Panc1 (cell line): ENCODE measurements at regions not wholly inside any gene's neighbourhood (a gene's known extent, or its start where the extent isn't known, plus 50 kb on each side); places are given as distances from the start of the nearest gene placed in this dataset.

Experiments
- ATAC-seq: fragments of 200-7000 bp; cut with Tn5 transposase; 2 replicates; pipeline ENCODE4 v1.9.1; 2020; ENCODE audit warnings: mild to moderate bottlenecking, moderate library complexity
- BruUV-seq: library from RNA; stranded (reverse); fragments of 400-500 nt; replicated peaks from 2 replicates; lab custom pipeline; 2021; lab: Mats Ljungman, UMichigan
- CTCF ChIA-PET: fragments of 300-600 bp; sonication (Branson Sonifier 250); formaldehyde crosslinking; loops from one replicate; lab custom pipeline; 2022; ENCODE audit warnings: antibody characterized with exemption; lab: Charles Lee
- POLR2A ChIA-PET: fragments of 300-600 bp; sonication (Branson Sonifier 250); formaldehyde crosslinking; loops from one replicate; lab custom pipeline; 2022; ENCODE audit warnings: antibody characterized with exemption; lab: Charles Lee
- DNase-seq: peaks from one replicate; pipeline ENCODE4 v3.0.0-alpha.2; 2010; ENCODE audit warnings: low read depth, low spot score
- H3K27ac ChIP-seq: 2 replicates; pipeline ENCODE4 v1.5.1; 2011; ENCODE audit warnings: mild to moderate bottlenecking, low read length, inconsistent platforms
- H3K27me3 ChIP-seq: fragments of 200-500 bp; sonication (Bioruptor generic); 2 replicates; pipeline ENCODE4 v1.6.0; 2014; ENCODE audit warnings: low read length, inconsistent platforms; ENCODE audit not compliant: control insufficient read depth, insufficient read depth
- H3K36me3 ChIP-seq: fragments of 200-500 bp; sonication (Bioruptor generic); 2 replicates; pipeline ENCODE4 v1.5.1; 2014; ENCODE audit warnings: inconsistent platforms, mild to moderate bottlenecking, low read length, moderate library complexity; ENCODE audit not compliant: control insufficient read depth, insufficient read depth
- H3K4me1 ChIP-seq: 2 replicates; pipeline ENCODE4 v1.5.1; 2011; ENCODE audit warnings: inconsistent platforms, mild to moderate bottlenecking, low read length, moderate library complexity; ENCODE audit not compliant: control insufficient read depth, insufficient read depth
- H3K4me3 ChIP-seq, 2 experiments: 2 replicates each; pipeline ENCODE4 v1.5.1; 2011 to 2012; ENCODE audit warnings: low read depth in 2 of 2, low read length in 2 of 2, mild to moderate bottlenecking in 2 of 2, inconsistent platforms in 1 of 2, moderate library complexity in 1 of 2
- H3K9me3 ChIP-seq: fragments of 200-500 bp; sonication (Bioruptor generic); 2 replicates; pipeline ENCODE4 v1.5.1; 2014; ENCODE audit warnings: low read depth, mild to moderate bottlenecking, inconsistent platforms, low read length, moderate library complexity; ENCODE audit not compliant: control insufficient read depth, insufficient read depth
- POLR2AphosphoS5 ChIP-seq: IDR thresholded peaks from 2 replicates; pipeline ENCODE4 v1.6.1; 2012; ENCODE audit warnings: mild to moderate bottlenecking, low read depth, low read length, moderate library complexity
- REST ChIP-seq, 2 experiments: IDR thresholded peaks; 2 replicates each; pipeline ENCODE4 v1.6.1; 2011 to 2012; ENCODE audit warnings: low read depth in 2 of 2, control low read depth in 1 of 2, low read length in 1 of 2, mild to moderate bottlenecking in 1 of 2, moderate library complexity in 1 of 2; ENCODE audit not compliant: insufficient read depth in 1 of 2
- SIN3A ChIP-seq: IDR thresholded peaks from 2 replicates; pipeline ENCODE4 v1.6.1; 2012; ENCODE audit warnings: low read depth, mild to moderate bottlenecking, low read length, moderate library complexity, borderline replicate concordance; ENCODE audit not compliant: insufficient read depth
- TCF7L2 ChIP-seq: IDR thresholded peaks from 2 replicates; pipeline ENCODE4 v1.6.1; 2011; ENCODE audit warnings: mild to moderate bottlenecking, low read depth, low read length, inconsistent platforms
- in situ Hi-C: cut with HindIII; loops from 2 replicates; pipeline ENCODE4 v1.10.0; 2016; ENCODE audit warnings: low sequenced_read_pairs, low pct_unique_long_range_greater_than_20kb
- intact Hi-C: fragments of 100-400 bp; cut with micrococcal nuclease; formaldehyde crosslinking; loops from one replicate; pipeline ENCODE4 v1.10.0; 2022; ENCODE audit not compliant: unreplicated experiment
- TF ChIP-seq, protein P1 (sequence below): fragments of 450-650 bp; IDR thresholded peaks from 2 replicates; pipeline ENCODE4 v1.5.1; 2017; ENCODE audit warnings: mild to moderate bottlenecking

- H3K36me3 ChIP-seq = no peaks in the 10 kb centered on the region
- BruUV-seq = no TSS peak
- peaks cover 25% of the 10 kb centered on the region for H3K4me1 ChIP-seq
- H3K27ac ChIP-seq = peak overlapping the region; percentile 63; the same call in 1 of the 2 replicates
- H3K4me3 ChIP-seq = no peak overlapping the region
- in situ Hi-C loops (no loop called here), intact Hi-C loops (loop anchor here (5.0 kb wide), 1 partner anchor 189 kb away; no protein-coding TSS in a partner anchor)
- DNase-seq (no peak), ATAC-seq (no peak)
- CTCF ChIA-PET = no interaction called here
- no peaks in the 10 kb centered on the region for H3K9me3 ChIP-seq
- no peaks in the 10 kb centered on the region for H3K27me3 ChIP-seq
- TF ChIP-seq POLR2AphosphoS5 (no peak), SIN3A (no peak), TCF7L2 (no peak), REST (IDR thresholded peaks at IDR 0.05; ENCODE audit: insufficient read depth in 1 of 2, low read depth in 2 of 2, low read length in 1 of 2) (no peak)
- TF ChIP-seq, protein P1, sequence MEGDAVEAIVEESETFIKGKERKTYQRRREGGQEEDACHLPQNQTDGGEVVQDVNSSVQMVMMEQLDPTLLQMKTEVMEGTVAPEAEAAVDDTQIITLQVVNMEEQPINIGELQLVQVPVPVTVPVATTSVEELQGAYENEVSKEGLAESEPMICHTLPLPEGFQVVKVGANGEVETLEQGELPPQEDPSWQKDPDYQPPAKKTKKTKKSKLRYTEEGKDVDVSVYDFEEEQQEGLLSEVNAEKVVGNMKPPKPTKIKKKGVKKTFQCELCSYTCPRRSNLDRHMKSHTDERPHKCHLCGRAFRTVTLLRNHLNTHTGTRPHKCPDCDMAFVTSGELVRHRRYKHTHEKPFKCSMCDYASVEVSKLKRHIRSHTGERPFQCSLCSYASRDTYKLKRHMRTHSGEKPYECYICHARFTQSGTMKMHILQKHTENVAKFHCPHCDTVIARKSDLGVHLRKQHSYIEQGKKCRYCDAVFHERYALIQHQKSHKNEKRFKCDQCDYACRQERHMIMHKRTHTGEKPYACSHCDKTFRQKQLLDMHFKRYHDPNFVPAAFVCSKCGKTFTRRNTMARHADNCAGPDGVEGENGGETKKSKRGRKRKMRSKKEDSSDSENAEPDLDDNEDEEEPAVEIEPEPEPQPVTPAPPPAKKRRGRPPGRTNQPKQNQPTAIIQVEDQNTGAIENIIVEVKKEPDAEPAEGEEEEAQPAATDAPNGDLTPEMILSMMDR = no peak
- POLR2A ChIA-PET = no interaction called here
These were observed 308.3 kb downstream of the KCNRG start for GRCh38 chr13:50323440-50324065.

- Histone ChIP-seq H3K27ac (peak overlapping the region; percentile 63; the same call in 1 of the 2 replicates), H3K4me1 (peaks cover under 1% of the 10 kb centered on the region; the same call in 1 of the 2 replicates), H3K36me3 (no peaks in the 10 kb centered on the region), H3K27me3 (no peaks in the 10 kb centered on the region), H3K9me3 (no peaks in the 10 kb centered on the region), H3K4me3 (no peak overlapping the region)
- ChIA-PET POLR2A (no interaction called here), CTCF (no interaction called here)
- TF ChIP-seq, protein P1 = no peak
- TF ChIP-seq REST (IDR thresholded peaks at IDR 0.05; ENCODE audit: insufficient read depth in 1 of 2, low read depth in 2 of 2, low read length in 1 of 2) (no peak), SIN3A (no peak), TCF7L2 (no peak), POLR2AphosphoS5 (no peak)
- intact Hi-C loops (no loop called here), in situ Hi-C loops (no loop called here)
- BruUV-seq = no TSS peak
- DNase-seq (no peak), ATAC-seq (no peak)
These were observed 311.0 kb downstream of the KCNRG start for GRCh38 chr13:50326271-50326670.
